Left lung (tissue), 4 donors: ENCODE measurements at regions not wholly inside any gene's neighbourhood (a gene's known extent, or its start where the extent isn't known, plus 50 kb on each side); places are given as distances from the start of the nearest gene placed in this dataset.

Source experiments
- ATAC-seq: fragments of 200-7000 bp; cut with Tn5 transposase; one replicate; pipeline ENCODE4 v1.9.1; 2020; ENCODE audit warnings: moderate library complexity
- DNase-seq, 4 donors: peaks; one replicate each; pipeline ENCODE4 v3.0.0-alpha.2; 2013 to 2020
- H3K27ac ChIP-seq, 2 donors: fragments of 200-600 bp; sonication (generic) in 1 of 2; one replicate each; pipeline versions ENCODE4 v1.5.0 to v1.8.0; 2020 to 2021
- H3K27me3 ChIP-seq, 2 donors: fragments of 200-600 bp; sonication (generic) in 1 of 2; one replicate each; pipeline versions ENCODE4 v1.5.0 to v1.8.0; 2020 to 2021
- H3K36me3 ChIP-seq, 2 donors: fragments of 200-600 bp; sonication (generic) in 1 of 2; one replicate each; pipeline versions ENCODE4 v1.5.0 to v1.8.0; 2020 to 2021
- H3K4me1 ChIP-seq, 2 donors: fragments of 200-600 bp; one replicate each; pipeline ENCODE4 v1.8.0; 2021
- H3K4me3 ChIP-seq, 2 donors: fragments of 200-600 bp; sonication (generic) in 1 of 2; one replicate each; pipeline versions ENCODE4 v1.5.0 to v1.8.0; 2020 to 2021; ENCODE audit warnings: mild to moderate bottlenecking in 1 of 2
- H3K9me3 ChIP-seq, 2 donors: fragments of 200-600 bp; sonication (generic) in 1 of 2; one replicate each; pipeline versions ENCODE4 v1.5.0 to v1.8.0; 2020 to 2021
- intact Hi-C, 2 donors: fragments of 100-400 bp; cut with DNase I; formaldehyde crosslinking; loops; one replicate each; pipeline versions ENCODE4 v1.11.2 to v1.14.2; 2022
- TF ChIP-seq, protein P1 (sequence below), 2 donors: fragments of 200-600 bp; sonication (generic) in 1 of 2; IDR thresholded peaks; one replicate each; pipeline versions ENCODE4 v1.5.0 to v1.8.0; 2021; ENCODE audit warnings: antibody characterized with exemption in 2 of 2
- donor health status: DM: no; HTN: yes; CAD: no.
- donor health status: DM: no; HTN: no; CAD: no.

DNA sequence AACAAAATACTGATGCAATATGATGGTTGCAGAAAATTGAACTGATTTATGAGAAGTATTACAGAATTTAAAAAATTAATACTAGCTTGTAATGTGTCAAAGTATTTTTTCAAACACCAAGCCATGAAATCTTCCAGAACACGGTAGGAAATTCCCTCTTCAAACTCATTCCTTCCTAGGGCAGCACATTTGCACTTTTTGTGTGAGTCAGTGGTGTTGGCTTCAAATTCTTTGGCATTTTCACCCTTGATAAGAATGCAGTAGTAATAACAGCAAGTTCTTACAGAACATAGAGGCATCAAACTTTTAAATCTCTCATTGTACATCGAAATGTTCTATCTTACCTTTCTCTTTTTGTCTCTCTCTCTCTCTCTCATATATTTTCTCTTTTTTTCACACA, 191.8 kb downstream of the CGGBP1 start:
- Histone ChIP-seq H3K9me3 (peaks cover 0 to 7% of the 10 kb centered on the region in 2 donors), H3K27me3 (no peaks in the 10 kb centered on the region), H3K27ac (no peak overlapping the region), H3K4me3 (no peak overlapping the region), H3K36me3 (no peaks in the 10 kb centered on the region), H3K4me1 (no peaks in the 10 kb centered on the region)
- ATAC-seq = no peak
- TF ChIP-seq, protein P1, sequence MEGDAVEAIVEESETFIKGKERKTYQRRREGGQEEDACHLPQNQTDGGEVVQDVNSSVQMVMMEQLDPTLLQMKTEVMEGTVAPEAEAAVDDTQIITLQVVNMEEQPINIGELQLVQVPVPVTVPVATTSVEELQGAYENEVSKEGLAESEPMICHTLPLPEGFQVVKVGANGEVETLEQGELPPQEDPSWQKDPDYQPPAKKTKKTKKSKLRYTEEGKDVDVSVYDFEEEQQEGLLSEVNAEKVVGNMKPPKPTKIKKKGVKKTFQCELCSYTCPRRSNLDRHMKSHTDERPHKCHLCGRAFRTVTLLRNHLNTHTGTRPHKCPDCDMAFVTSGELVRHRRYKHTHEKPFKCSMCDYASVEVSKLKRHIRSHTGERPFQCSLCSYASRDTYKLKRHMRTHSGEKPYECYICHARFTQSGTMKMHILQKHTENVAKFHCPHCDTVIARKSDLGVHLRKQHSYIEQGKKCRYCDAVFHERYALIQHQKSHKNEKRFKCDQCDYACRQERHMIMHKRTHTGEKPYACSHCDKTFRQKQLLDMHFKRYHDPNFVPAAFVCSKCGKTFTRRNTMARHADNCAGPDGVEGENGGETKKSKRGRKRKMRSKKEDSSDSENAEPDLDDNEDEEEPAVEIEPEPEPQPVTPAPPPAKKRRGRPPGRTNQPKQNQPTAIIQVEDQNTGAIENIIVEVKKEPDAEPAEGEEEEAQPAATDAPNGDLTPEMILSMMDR (IDR thresholded peaks at IDR 0.05) = no peak
- no peak for DNase-seq
- intact Hi-C loops = no loop called here

DNA sequence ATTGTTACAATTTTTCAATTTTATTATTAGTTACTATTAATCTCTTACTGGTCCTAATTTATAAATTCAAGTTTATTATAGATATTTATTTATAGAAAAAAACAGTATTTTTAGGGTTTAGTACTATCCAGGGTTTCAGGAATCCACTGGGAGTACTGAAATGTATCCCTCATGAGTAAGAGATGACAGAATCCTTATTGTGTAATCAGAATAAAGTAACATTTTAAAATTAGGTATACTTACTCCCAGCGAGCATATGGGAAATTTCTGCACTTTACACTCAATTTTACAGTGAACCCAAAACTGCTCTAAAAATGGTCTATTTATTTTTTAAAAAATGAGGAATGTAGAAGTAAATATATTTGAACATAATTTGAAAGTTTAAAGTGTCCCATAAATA, 202.7 kb downstream of the CGGBP1 start:
- Histone ChIP-seq H3K9me3 (peaks cover 0 to 3% of the 10 kb centered on the region in 2 donors), H3K27ac (no peak overlapping the region), H3K36me3 (no peaks in the 10 kb centered on the region), H3K27me3 (no peaks in the 10 kb centered on the region), H3K4me3 (no peak overlapping the region), H3K4me1 (no peaks in the 10 kb centered on the region)
- ATAC-seq (no peak), DNase-seq (no peak)
- intact Hi-C loops = no loop called here
- TF ChIP-seq, protein P1 (IDR thresholded peaks at IDR 0.05) = no peak

- no peaks in the 10 kb centered on the region for H3K4me1 ChIP-seq
- ATAC-seq = no peak
- H3K36me3 ChIP-seq = no peaks in the 10 kb centered on the region
- peaks cover 0 to 3% of the 10 kb centered on the region in 2 donors for H3K9me3 ChIP-seq
- H3K27ac ChIP-seq = no peak overlapping the region
- TF ChIP-seq, protein P1 (IDR thresholded peaks at IDR 0.05) = no peak
- intact Hi-C loops = no loop called here
- H3K27me3 ChIP-seq = no peaks in the 10 kb centered on the region
- H3K4me3 ChIP-seq = no peak overlapping the region
- no peak for DNase-seq
Observed at GRCh38 chr3:87855616-87856015, 203.2 kb downstream of the CGGBP1 start.

- H3K9me3 ChIP-seq = peaks cover 0 to 3% of the 10 kb centered on the region in 2 donors
- H3K4me1 ChIP-seq = no peaks in the 10 kb centered on the region
- H3K4me3 ChIP-seq = no peak overlapping the region
- H3K27ac ChIP-seq = no peak overlapping the region
- H3K36me3 ChIP-seq = no peaks in the 10 kb centered on the region
- intact Hi-C loops = no loop called here
- TF ChIP-seq, protein P1 (IDR thresholded peaks at IDR 0.05) = no peak
- ATAC-seq = no peak
- DNase-seq = no peak
- H3K27me3 ChIP-seq = no peaks in the 10 kb centered on the region
Observed at GRCh38 chr3:87855211-87855610, 203.6 kb downstream of the CGGBP1 start.

- no peak for ATAC-seq
- intact Hi-C loops = no loop called here
Observed at GRCh38 chr3:87848003-87848402, 210.8 kb downstream of the CGGBP1 start.

More at GRCh38 chr3:87848003-87848402, 210.8 kb downstream of the CGGBP1 start:
- Histone ChIP-seq H3K4me1 (no peaks in the 10 kb centered on the region), H3K27ac (no peak overlapping the region), H3K9me3 (peaks cover 0 to 3% of the 10 kb centered on the region in 2 donors), H3K27me3 (no peaks in the 10 kb centered on the region), H3K36me3 (no peaks in the 10 kb centered on the region), H3K4me3 (no peak overlapping the region)
- TF ChIP-seq, protein P1 (IDR thresholded peaks at IDR 0.05) = no peak
- DNase-seq = no peak
